Breast epithelium (tissue), 3 donors: ENCODE measurements at regions not wholly inside any gene's neighbourhood (a gene's known extent, or its start where the extent isn't known, plus 50 kb on each side); places are given as distances from the start of the nearest gene placed in this dataset.

Experiments used
- POLR2A ChIP-seq: fragments of 450-650 bp; IDR thresholded peaks from one replicate; pipeline ENCODE4 v1.6.1; 2016; ENCODE audit warnings: antibody characterized with exemption, mild to moderate bottlenecking, moderate library complexity
- TF ChIP-seq, protein P1 (sequence below), 3 donors: fragments of 450-650 bp; IDR thresholded peaks; one replicate each; pipeline ENCODE4 v1.5.1; 2016 to 2017; ENCODE audit warnings: antibody characterized with exemption in 3 of 3, mild to moderate bottlenecking in 3 of 3, moderate library complexity in 3 of 3

DNA sequence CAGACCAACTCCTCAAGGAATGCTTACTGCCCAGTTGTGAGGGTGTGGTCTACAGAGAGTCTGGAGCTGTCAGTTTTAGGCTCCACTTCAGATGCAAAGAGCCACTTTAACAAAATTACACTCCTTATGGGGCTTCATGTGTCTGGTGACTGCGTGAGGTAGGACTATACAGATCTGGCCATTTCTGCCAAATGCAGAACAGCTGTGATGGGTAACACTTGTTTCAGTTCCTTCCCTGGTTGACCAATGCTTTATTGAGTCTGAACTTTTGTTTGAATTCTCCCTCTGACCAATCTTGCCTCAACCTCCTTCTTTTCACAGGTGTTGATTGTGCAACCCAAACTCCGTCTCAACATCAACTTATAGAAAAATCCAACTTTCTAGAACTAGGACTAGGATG is 181.2 kb downstream of the OMA1 start:
- TF ChIP-seq POLR2A: no peak
- TF ChIP-seq, protein P1, sequence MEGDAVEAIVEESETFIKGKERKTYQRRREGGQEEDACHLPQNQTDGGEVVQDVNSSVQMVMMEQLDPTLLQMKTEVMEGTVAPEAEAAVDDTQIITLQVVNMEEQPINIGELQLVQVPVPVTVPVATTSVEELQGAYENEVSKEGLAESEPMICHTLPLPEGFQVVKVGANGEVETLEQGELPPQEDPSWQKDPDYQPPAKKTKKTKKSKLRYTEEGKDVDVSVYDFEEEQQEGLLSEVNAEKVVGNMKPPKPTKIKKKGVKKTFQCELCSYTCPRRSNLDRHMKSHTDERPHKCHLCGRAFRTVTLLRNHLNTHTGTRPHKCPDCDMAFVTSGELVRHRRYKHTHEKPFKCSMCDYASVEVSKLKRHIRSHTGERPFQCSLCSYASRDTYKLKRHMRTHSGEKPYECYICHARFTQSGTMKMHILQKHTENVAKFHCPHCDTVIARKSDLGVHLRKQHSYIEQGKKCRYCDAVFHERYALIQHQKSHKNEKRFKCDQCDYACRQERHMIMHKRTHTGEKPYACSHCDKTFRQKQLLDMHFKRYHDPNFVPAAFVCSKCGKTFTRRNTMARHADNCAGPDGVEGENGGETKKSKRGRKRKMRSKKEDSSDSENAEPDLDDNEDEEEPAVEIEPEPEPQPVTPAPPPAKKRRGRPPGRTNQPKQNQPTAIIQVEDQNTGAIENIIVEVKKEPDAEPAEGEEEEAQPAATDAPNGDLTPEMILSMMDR (IDR thresholded peaks at IDR 0.05): no peak
